Liver (tissue), 3 donors: ENCODE measurements at regions not wholly inside any gene's neighbourhood (a gene's known extent, or its start where the extent isn't known, plus 50 kb on each side); places are given as distances from the start of the nearest gene placed in this dataset.

Experiments used
- EGR1 ChIP-seq, 2 donors: IDR thresholded peaks; 2 replicates each; pipeline ENCODE4 v1.6.1; 2016 to 2018; ENCODE audit warnings: antibody characterized with exemption in 2 of 2, low read depth in 2 of 2
- TF ChIP-seq, protein P1 (sequence below): IDR thresholded peaks from 2 replicates; pipeline ENCODE4 v1.6.1; 2016; ENCODE audit warnings: antibody characterized with exemption
- TF ChIP-seq, protein P2 (sequence below): fragments of 150-350 bp; IDR thresholded peaks from 2 replicates; pipeline ENCODE4 v1.5.1; 2017; ENCODE audit warnings: improper control_type of control experiment, low read depth, low read length; ENCODE audit not compliant: missing input control
- TF ChIP-seq, protein P3 (sequence below): IDR thresholded peaks from 2 replicates; pipeline ENCODE4 v1.6.1; 2016; ENCODE audit warnings: antibody characterized with exemption, mild to moderate bottlenecking
- donor health status: healthy.
- donor health status: healthy.

DNA sequence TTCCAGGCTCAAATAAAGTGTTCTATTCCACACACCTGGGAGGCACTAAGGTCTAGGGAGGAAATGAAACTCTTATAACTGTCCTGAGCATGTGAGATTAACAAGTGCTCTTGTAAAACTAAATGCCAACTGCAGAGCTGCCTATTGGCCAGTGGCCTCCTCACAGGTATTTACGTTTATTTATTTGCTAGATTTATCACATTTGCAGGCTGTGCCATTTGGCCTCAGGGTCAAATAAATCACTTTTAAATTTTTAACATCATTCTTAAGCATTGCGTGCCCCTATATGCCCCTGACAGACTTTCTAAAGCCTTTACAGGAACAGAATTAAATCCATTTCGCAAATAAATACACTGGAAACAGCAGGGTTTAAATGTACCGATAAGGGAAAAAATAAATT lies 381.8 kb upstream of the NFE2L3 start:
- TF ChIP-seq, protein P1, sequence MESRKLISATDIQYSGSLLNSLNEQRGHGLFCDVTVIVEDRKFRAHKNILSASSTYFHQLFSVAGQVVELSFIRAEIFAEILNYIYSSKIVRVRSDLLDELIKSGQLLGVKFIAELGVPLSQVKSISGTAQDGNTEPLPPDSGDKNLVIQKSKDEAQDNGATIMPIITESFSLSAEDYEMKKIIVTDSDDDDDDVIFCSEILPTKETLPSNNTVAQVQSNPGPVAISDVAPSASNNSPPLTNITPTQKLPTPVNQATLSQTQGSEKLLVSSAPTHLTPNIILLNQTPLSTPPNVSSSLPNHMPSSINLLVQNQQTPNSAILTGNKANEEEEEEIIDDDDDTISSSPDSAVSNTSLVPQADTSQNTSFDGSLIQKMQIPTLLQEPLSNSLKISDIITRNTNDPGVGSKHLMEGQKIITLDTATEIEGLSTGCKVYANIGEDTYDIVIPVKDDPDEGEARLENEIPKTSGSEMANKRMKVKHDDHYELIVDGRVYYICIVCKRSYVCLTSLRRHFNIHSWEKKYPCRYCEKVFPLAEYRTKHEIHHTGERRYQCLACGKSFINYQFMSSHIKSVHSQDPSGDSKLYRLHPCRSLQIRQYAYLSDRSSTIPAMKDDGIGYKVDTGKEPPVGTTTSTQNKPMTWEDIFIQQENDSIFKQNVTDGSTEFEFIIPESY = no peak
- TF ChIP-seq, protein P2, sequence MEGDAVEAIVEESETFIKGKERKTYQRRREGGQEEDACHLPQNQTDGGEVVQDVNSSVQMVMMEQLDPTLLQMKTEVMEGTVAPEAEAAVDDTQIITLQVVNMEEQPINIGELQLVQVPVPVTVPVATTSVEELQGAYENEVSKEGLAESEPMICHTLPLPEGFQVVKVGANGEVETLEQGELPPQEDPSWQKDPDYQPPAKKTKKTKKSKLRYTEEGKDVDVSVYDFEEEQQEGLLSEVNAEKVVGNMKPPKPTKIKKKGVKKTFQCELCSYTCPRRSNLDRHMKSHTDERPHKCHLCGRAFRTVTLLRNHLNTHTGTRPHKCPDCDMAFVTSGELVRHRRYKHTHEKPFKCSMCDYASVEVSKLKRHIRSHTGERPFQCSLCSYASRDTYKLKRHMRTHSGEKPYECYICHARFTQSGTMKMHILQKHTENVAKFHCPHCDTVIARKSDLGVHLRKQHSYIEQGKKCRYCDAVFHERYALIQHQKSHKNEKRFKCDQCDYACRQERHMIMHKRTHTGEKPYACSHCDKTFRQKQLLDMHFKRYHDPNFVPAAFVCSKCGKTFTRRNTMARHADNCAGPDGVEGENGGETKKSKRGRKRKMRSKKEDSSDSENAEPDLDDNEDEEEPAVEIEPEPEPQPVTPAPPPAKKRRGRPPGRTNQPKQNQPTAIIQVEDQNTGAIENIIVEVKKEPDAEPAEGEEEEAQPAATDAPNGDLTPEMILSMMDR = no peak
- TF ChIP-seq, protein P3, sequence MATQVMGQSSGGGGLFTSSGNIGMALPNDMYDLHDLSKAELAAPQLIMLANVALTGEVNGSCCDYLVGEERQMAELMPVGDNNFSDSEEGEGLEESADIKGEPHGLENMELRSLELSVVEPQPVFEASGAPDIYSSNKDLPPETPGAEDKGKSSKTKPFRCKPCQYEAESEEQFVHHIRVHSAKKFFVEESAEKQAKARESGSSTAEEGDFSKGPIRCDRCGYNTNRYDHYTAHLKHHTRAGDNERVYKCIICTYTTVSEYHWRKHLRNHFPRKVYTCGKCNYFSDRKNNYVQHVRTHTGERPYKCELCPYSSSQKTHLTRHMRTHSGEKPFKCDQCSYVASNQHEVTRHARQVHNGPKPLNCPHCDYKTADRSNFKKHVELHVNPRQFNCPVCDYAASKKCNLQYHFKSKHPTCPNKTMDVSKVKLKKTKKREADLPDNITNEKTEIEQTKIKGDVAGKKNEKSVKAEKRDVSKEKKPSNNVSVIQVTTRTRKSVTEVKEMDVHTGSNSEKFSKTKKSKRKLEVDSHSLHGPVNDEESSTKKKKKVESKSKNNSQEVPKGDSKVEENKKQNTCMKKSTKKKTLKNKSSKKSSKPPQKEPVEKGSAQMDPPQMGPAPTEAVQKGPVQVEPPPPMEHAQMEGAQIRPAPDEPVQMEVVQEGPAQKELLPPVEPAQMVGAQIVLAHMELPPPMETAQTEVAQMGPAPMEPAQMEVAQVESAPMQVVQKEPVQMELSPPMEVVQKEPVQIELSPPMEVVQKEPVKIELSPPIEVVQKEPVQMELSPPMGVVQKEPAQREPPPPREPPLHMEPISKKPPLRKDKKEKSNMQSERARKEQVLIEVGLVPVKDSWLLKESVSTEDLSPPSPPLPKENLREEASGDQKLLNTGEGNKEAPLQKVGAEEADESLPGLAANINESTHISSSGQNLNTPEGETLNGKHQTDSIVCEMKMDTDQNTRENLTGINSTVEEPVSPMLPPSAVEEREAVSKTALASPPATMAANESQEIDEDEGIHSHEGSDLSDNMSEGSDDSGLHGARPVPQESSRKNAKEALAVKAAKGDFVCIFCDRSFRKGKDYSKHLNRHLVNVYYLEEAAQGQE = no peak
- TF ChIP-seq EGR1 (IDR thresholded peaks at IDR 0.05; ENCODE audit: low read depth in 2 of 2) = no peak
